ENCODE measurements at regions not wholly inside any gene's neighbourhood (a gene's known extent, or its start where the extent isn't known, plus 50 kb on each side); places are given as distances from the start of the nearest gene placed in this dataset.

DNA sequence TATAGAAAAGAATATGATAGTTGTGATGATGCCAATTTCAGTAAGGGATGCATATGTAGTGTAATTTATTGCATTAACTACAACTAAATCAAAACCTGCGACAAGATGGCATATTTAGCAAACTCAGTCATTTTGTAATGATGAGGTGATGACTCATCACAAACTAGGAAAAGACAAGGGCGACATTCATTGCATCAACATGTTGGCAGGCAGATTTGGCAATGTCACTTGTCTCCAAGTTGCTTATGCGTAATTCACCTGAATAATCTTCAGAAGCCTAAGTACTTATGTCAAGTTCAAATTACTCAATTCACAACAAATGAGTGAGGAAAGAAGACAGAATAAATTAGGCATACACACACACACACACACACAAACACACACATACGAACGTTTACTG is 273.2 kb upstream of the RGPD4 start:
- intact Hi-C loops (cut with micrococcal nuclease; ENCODE audit: unreplicated experiment), result no loop called here
- CTCF ChIA-PET, result no interaction called here
- no peak for TF ChIP-seq EZH2 (IDR thresholded peaks at IDR 0.05; ENCODE audit: borderline replicate concordance, low read depth, low read length, poor library complexity, severe bottlenecking)
- TF ChIP-seq, protein P1, sequence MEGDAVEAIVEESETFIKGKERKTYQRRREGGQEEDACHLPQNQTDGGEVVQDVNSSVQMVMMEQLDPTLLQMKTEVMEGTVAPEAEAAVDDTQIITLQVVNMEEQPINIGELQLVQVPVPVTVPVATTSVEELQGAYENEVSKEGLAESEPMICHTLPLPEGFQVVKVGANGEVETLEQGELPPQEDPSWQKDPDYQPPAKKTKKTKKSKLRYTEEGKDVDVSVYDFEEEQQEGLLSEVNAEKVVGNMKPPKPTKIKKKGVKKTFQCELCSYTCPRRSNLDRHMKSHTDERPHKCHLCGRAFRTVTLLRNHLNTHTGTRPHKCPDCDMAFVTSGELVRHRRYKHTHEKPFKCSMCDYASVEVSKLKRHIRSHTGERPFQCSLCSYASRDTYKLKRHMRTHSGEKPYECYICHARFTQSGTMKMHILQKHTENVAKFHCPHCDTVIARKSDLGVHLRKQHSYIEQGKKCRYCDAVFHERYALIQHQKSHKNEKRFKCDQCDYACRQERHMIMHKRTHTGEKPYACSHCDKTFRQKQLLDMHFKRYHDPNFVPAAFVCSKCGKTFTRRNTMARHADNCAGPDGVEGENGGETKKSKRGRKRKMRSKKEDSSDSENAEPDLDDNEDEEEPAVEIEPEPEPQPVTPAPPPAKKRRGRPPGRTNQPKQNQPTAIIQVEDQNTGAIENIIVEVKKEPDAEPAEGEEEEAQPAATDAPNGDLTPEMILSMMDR (conservative IDR thresholded peaks at IDR 0.05; ENCODE audit: low read depth, low read length), result no peak

DNA sequence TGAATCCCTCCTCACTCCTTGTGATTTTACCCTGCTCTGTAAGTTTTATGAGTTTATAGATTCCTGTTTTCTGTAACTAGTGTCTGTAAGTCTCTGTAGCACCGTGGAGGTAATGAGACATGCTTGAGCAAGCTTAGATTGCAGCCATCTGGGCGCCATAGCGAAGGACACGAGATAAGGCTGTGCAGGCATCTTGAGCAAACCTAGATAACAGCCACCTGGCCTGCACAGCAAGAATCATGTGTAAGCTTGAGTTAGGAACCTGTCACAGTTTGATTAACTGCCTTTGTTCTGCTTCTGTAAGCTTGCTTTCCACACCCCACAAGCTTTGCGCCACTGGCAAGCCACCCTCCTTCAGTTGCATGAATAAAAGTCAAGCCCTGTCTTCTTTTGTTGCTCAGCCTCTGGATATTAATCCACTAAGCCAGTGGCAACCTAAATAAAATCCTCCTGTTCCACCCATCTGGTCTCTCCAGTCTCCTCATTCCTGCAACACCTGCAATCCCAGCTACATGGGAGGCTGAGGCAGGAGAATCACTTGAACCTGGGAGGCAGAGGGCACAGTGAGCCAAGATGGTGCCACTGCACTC is 270.6 kb upstream of the RGPD4 start:
- Histone ChIP-seq H3K27ac (ENCODE audit: low read depth, low read length, poor library complexity, severe bottlenecking) (no peak overlapping the region), H3K4me1 (ENCODE audit: insufficient read depth, low read length, poor library complexity, severe bottlenecking) (no peaks in the 10 kb centered on the region), H3K9me3 (ENCODE audit: low read depth, low read length, poor library complexity, severe bottlenecking) (peaks cover 22% of the 10 kb centered on the region), H3K4me3 (ENCODE audit: low read depth, low read length, poor library complexity, severe bottlenecking) (no peak overlapping the region), H3K27me3 (replicated peaks; ENCODE audit: insufficient read depth, low read depth, low read length, poor library complexity) (no peaks in the 10 kb centered on the region), H3K36me3 (ENCODE audit: insufficient read depth, low read length, poor library complexity, severe bottlenecking) (no peaks in the 10 kb centered on the region)
- intact Hi-C loops (cut with micrococcal nuclease; ENCODE audit: unreplicated experiment), result no loop called here
- no peak for DNase-seq (ENCODE audit: low spot score)
- POLR2A ChIA-PET (ENCODE audit: low non-redundant PET), result no interaction called here
- TF ChIP-seq, protein P1 (conservative IDR thresholded peaks at IDR 0.05; ENCODE audit: low read depth, low read length), result no peak
- TF ChIP-seq EZH2 (IDR thresholded peaks at IDR 0.05; ENCODE audit: borderline replicate concordance, low read depth, low read length, poor library complexity, severe bottlenecking), result no peak
- no TSS peak for BruUV-seq (replicated peaks)
- CTCF ChIA-PET, result no interaction called here

More for the DNA sequence above, 273.2 kb upstream of the RGPD4 start:
- Histone ChIP-seq H3K9me3 (ENCODE audit: low read depth, low read length, poor library complexity, severe bottlenecking) (peaks cover 25% of the 10 kb centered on the region), H3K4me3 (ENCODE audit: low read depth, low read length, poor library complexity, severe bottlenecking) (no peak overlapping the region), H3K27me3 (replicated peaks; ENCODE audit: insufficient read depth, low read depth, low read length, poor library complexity) (no peaks in the 10 kb centered on the region), H3K4me1 (ENCODE audit: insufficient read depth, low read length, poor library complexity, severe bottlenecking) (no peaks in the 10 kb centered on the region), H3K36me3 (ENCODE audit: insufficient read depth, low read length, poor library complexity, severe bottlenecking) (no peaks in the 10 kb centered on the region), H3K27ac (ENCODE audit: low read depth, low read length, poor library complexity, severe bottlenecking) (no peak overlapping the region)
- BruUV-seq (replicated peaks), result no TSS peak
- no peak for DNase-seq (ENCODE audit: low spot score)
- POLR2A ChIA-PET (ENCODE audit: low non-redundant PET), result no interaction called here

DNA sequence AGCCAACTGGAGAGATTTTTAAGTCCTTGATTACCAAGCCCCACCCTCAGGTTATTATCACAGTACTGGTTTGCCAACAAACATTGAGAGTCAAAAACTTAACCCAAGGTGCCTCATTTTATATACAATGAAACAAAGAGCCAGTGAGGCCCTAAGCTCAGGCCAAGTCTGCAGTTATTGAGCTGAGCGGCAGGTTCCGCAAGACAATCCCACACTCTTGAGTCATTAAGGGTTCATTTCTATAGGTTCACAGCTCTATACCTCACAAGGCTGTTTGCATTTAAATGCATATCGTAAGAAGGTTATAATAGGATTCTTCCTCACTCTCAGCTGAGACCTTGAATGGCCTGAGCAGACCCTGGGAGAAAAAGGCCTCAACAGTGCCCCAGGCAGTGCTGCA is 268.4 kb upstream of the RGPD4 start:
- Histone ChIP-seq H3K27ac (ENCODE audit: low read depth, low read length, poor library complexity, severe bottlenecking) (no peak overlapping the region), H3K27me3 (replicated peaks; ENCODE audit: insufficient read depth, low read depth, low read length, poor library complexity) (no peaks in the 10 kb centered on the region), H3K9me3 (ENCODE audit: low read depth, low read length, poor library complexity, severe bottlenecking) (peaks cover 22% of the 10 kb centered on the region), H3K4me1 (ENCODE audit: insufficient read depth, low read length, poor library complexity, severe bottlenecking) (no peaks in the 10 kb centered on the region), H3K4me3 (ENCODE audit: low read depth, low read length, poor library complexity, severe bottlenecking) (no peak overlapping the region), H3K36me3 (ENCODE audit: insufficient read depth, low read length, poor library complexity, severe bottlenecking) (no peaks in the 10 kb centered on the region)
- intact Hi-C loops (cut with micrococcal nuclease; ENCODE audit: unreplicated experiment), result no loop called here
- no TSS peak for BruUV-seq (replicated peaks)
- POLR2A ChIA-PET (ENCODE audit: low non-redundant PET), result no interaction called here
- no peak for TF ChIP-seq EZH2 (IDR thresholded peaks at IDR 0.05; ENCODE audit: borderline replicate concordance, low read depth, low read length, poor library complexity, severe bottlenecking)
- TF ChIP-seq, protein P1 (conservative IDR thresholded peaks at IDR 0.05; ENCODE audit: low read depth, low read length), result no peak
- CTCF ChIA-PET, result no interaction called here
- no peak for DNase-seq (ENCODE audit: low spot score)

All from A673 (cell line).